Uterus (tissue), 3 donors: ENCODE measurements at regions not wholly inside any gene's neighbourhood (a gene's known extent, or its start where the extent isn't known, plus 50 kb on each side); places are given as distances from the start of the nearest gene placed in this dataset. TPM values are rescaled to one million over a fixed set of nuclear protein-coding genes. Genes with fewer than 3 reads are reported as not detected.
A peak's percentile ranks its signal among the peaks of the same experiment; 100 is the strongest.

Experiments
- DNase-seq, 2 donors: peaks; one replicate each; pipeline ENCODE4 v3.0.0-alpha.2; 2019 to 2020
- H3K27ac ChIP-seq, 2 donors: fragments of 200-600 bp; sonication (generic); 1 replicate in 1 of 2; 2 replicates in 1 of 2; pipeline ENCODE4 v1.5.1; 2016 to 2018
- H3K27me3 ChIP-seq, 2 donors: fragments of 200-600 bp; sonication (generic); one replicate each; pipeline ENCODE4 v1.5.1; 2018 to 2019; ENCODE audit warnings: control low read depth in 1 of 2
- H3K36me3 ChIP-seq, 2 donors: fragments of 200-600 bp; sonication (generic); one replicate each; pipeline ENCODE4 v1.5.1; 2019; ENCODE audit warnings: control low read depth in 1 of 2
- H3K4me1 ChIP-seq, 2 donors: fragments of 200-600 bp; sonication (generic); one replicate each; pipeline ENCODE4 v1.5.1; 2018 to 2019; ENCODE audit warnings: control low read depth in 1 of 2
- H3K4me3 ChIP-seq, 2 donors: fragments of 200-600 bp; sonication (generic); 1 replicate in 1 of 2; 2 replicates in 1 of 2; pipeline ENCODE4 v1.5.1; 2018 to 2019; ENCODE audit warnings: mild to moderate bottlenecking in 1 of 2
- H3K9me3 ChIP-seq, 2 donors: fragments of 200-600 bp; sonication (generic); one replicate each; pipeline ENCODE4 v1.5.1; 2019; ENCODE audit warnings: control low read depth in 1 of 2
- POLR2A ChIP-seq, 2 donors: fragments of 450-650 bp; IDR thresholded peaks; one replicate each; pipeline ENCODE4 v1.6.1; 2016; ENCODE audit warnings: antibody characterized with exemption in 2 of 2, mild to moderate bottlenecking in 1 of 2, moderate library complexity in 1 of 2
- intact Hi-C: fragments of 100-400 bp; cut with DNase I; formaldehyde crosslinking; loops from one replicate; pipeline ENCODE4 v1.15.1; 2023; ENCODE audit warnings: low total_unique reads
- small RNA-seq: library from RNA; depleted of rRNA; stranded (forward); fragments of <200 nt; gene quantifications from one replicate; pipeline ENCODE3, GENCODE V24; 2016
- TF ChIP-seq, protein P1 (sequence below), 4 experiments: fragments of 200-600 bp in 2 of 4; fragments of 450-650 bp in 2 of 4; sonication (generic) in 2 of 4; IDR thresholded peaks; one replicate each; pipeline ENCODE4 v1.5.1; 2016 to 2019; ENCODE audit warnings: antibody characterized with exemption in 4 of 4, mild to moderate bottlenecking in 2 of 4, moderate library complexity in 1 of 4
- donor health status: DM: yes; HTN: yes; CAD: no.

DNA sequence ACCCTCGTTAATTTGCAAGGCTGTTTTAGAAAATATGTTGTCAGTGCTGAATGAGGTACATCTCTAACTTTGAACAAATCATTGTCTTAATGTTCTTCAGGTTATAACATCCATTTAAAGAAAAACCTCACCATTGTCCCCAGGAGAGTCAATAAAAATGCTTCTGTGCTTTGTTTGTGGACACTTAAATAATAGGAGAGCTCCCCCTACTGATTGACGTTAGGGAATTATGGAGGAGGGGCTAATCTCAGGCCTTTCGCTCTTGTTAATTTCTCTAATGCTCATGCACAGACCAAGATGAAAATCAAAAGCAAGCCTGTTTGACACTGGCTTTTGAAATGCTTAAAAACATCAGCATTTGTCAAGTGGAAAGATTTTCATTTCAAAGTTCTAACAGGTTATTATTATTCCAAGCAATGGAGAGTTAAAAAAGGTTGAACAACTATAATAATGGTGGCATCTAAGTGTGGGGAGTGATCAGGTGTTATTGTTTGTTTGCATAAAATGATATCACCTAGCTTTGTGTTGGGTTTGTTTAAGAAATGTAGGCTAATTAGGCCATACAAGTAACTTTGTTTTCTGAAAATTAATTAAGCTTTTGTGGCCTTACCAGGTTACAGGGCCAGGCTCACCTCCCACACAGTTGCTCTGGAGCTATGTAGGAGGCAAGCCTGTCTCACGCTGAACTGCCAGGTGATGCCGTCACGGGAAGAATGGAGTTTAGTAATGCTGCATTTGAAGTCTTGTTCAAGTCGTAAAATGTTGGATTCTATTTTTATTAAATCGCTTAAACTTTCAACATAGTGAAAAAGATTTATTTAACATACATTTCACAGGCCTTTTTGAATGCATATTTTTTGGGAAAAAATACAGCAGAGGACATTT lies 51.7 kb upstream of the SMIM21 start:
- Histone ChIP-seq H3K9me3 (no peaks in the 10 kb centered on the region), H3K27me3 (no peaks in the 10 kb centered on the region), H3K36me3 (no peaks in the 10 kb centered on the region), H3K4me3 (no peak overlapping the region), H3K27ac (no peak overlapping the region), H3K4me1 (no peaks in the 10 kb centered on the region)
- intact Hi-C loops = no loop called here
- TF ChIP-seq POLR2A (IDR thresholded peaks at IDR 0.05) = no peak
- TF ChIP-seq, protein P1, sequence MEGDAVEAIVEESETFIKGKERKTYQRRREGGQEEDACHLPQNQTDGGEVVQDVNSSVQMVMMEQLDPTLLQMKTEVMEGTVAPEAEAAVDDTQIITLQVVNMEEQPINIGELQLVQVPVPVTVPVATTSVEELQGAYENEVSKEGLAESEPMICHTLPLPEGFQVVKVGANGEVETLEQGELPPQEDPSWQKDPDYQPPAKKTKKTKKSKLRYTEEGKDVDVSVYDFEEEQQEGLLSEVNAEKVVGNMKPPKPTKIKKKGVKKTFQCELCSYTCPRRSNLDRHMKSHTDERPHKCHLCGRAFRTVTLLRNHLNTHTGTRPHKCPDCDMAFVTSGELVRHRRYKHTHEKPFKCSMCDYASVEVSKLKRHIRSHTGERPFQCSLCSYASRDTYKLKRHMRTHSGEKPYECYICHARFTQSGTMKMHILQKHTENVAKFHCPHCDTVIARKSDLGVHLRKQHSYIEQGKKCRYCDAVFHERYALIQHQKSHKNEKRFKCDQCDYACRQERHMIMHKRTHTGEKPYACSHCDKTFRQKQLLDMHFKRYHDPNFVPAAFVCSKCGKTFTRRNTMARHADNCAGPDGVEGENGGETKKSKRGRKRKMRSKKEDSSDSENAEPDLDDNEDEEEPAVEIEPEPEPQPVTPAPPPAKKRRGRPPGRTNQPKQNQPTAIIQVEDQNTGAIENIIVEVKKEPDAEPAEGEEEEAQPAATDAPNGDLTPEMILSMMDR (IDR thresholded peaks at IDR 0.05) = peak; percentile 47 to 62 (median 58)
- peak in 1 of 2 donors; percentile 25 for DNase-seq

DNA sequence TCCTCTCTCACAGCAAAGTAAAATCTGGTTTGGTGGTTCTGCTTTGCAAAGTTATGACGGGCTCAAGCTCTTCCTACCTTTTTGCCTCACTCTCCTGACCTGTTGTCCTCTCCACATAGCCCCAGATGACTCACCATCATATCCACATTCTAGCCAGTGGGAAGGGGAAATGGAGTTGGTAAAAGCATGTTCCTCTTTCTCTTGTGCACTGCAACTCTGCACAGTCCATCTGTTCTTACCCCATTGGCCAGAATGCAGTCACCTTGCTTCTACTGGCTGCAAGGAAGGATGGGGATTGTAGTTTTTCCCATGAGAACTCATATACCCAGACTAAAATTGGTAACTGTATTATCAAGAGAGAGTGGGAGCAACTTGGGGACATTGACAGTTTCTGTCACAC lies 50.4 kb upstream of the SMIM21 start:
- H3K36me3 ChIP-seq = no peaks in the 10 kb centered on the region
- no peaks in the 10 kb centered on the region for H3K27me3 ChIP-seq
- intact Hi-C loops = no loop called here
- no peak for TF ChIP-seq POLR2A (IDR thresholded peaks at IDR 0.05)
- TF ChIP-seq, protein P1 (IDR thresholded peaks at IDR 0.05) = no peak
- H3K4me3 ChIP-seq = no peak overlapping the region
- no peak for DNase-seq
- H3K4me1 ChIP-seq = no peaks in the 10 kb centered on the region
- H3K9me3 ChIP-seq = no peaks in the 10 kb centered on the region
- H3K27ac ChIP-seq = no peak overlapping the region

Small RNA genes lying in the stretch of these regions (small RNA-seq; reads per million reads assigned to genes)
- gene AC021506.2 = not detected
